ENCODE measurements at regions not wholly inside any gene's neighbourhood (a gene's known extent, or its start where the extent isn't known, plus 50 kb on each side); places are given as distances from the start of the nearest gene placed in this dataset.

GRCh38 chr6:133187657-133188453 is 53.3 kb upstream of the EYA4 start:
- no peak for DNase-seq

- no peak for DNase-seq
These were observed 50.2 kb upstream of the EYA4 start for GRCh38 chr6:133190912-133191311.

GRCh38 chr6:133191323-133191722 is 49.8 kb upstream of the EYA4 start:
- DNase-seq = no peak
